ENCODE measurements at regions not wholly inside any gene's neighbourhood (a gene's known extent, or its start where the extent isn't known, plus 50 kb on each side); places are given as distances from the start of the nearest gene placed in this dataset.

GRCh38 chr2:18125303-18125702 lies 246.8 kb downstream of the KCNS3 start:
- no peak overlapping the region for H2AFZ ChIP-seq
- H3K9ac ChIP-seq: no peak overlapping the region
- H3K4me3 ChIP-seq: no peak overlapping the region
- H3K4me1 ChIP-seq (ENCODE audit: insufficient read depth): 0 out of 2 replicates have a peak, but pooled peaks cover under 1% of the 10 kb centered on the region
- in situ Hi-C loops (cut with MboI): no loop called here
- H3K79me2 ChIP-seq (ENCODE audit: insufficient read depth): no peaks in the 10 kb centered on the region
- no peak overlapping the region for H3K4me2 ChIP-seq (ENCODE audit: unreplicated experiment)
- no peaks in the 10 kb centered on the region; the same call in 1 of the 2 replicates for H3F3A ChIP-seq (ENCODE audit: insufficient read depth)
- H3K36me3 ChIP-seq (ENCODE audit: low read depth): no peaks in the 10 kb centered on the region
- no peak overlapping the region for H3K27ac ChIP-seq
- no peaks in the 10 kb centered on the region for H4K20me1 ChIP-seq (ENCODE audit: insufficient read depth)
- no peaks in the 10 kb centered on the region for H3K9me2 ChIP-seq (ENCODE audit: insufficient read depth)
- H3K27me3 ChIP-seq (replicated peaks; ENCODE audit: insufficient read depth): peaks cover 38% of the 10 kb centered on the region; the same call in 1 of the 2 replicates
- TF ChIP-seq EZH2 (IDR thresholded peaks at IDR 0.05; ENCODE audit: insufficient read depth, poor library complexity, severe bottlenecking): no peak
- TF ChIP-seq EZH2phosphoT487 (IDR thresholded peaks at IDR 0.05; ENCODE audit: insufficient read depth, low read depth): no peak
- WGBS, 2 experiments (ENCODE audit: low coverage in 1 of 2, low lambda C conversion rate in 2 of 2, missing lambda C conversion rate in 2 of 2): 54 to 55% methylated on average over 1 of the region's 1 CpG
- H3K9me3 ChIP-seq (ENCODE audit: low read depth): no peaks in the 10 kb centered on the region
- DNase-seq: no peak

- Histone ChIP-seq H4K20me1 (ENCODE audit: insufficient read depth) (no peaks in the 10 kb centered on the region), H3K27me3 (replicated peaks; ENCODE audit: insufficient read depth) (peaks cover 32% of the 10 kb centered on the region; the same call in 1 of the 2 replicates), H3K4me1 (ENCODE audit: insufficient read depth) (peaks cover 8% of the 10 kb centered on the region), H3K9me3 (ENCODE audit: low read depth) (no peaks in the 10 kb centered on the region), H3F3A (ENCODE audit: insufficient read depth) (no peaks in the 10 kb centered on the region; the same call in 1 of the 2 replicates), H3K9me2 (ENCODE audit: insufficient read depth) (no peaks in the 10 kb centered on the region), H2AFZ (no peak overlapping the region), H3K9ac (no peak overlapping the region), H3K36me3 (ENCODE audit: low read depth) (no peaks in the 10 kb centered on the region), H3K79me2 (ENCODE audit: insufficient read depth) (no peaks in the 10 kb centered on the region), H3K4me2 (ENCODE audit: unreplicated experiment) (no peak overlapping the region), H3K4me3 (no peak overlapping the region), H3K27ac (no peak overlapping the region)
- 36 to 40% methylated on average over 6 of the region's 6 CpGs for WGBS, 2 experiments (ENCODE audit: low coverage in 1 of 2, low lambda C conversion rate in 2 of 2, missing lambda C conversion rate in 2 of 2)
- TF ChIP-seq EZH2phosphoT487 (IDR thresholded peaks at IDR 0.05; ENCODE audit: insufficient read depth, low read depth) (no peak), EZH2 (IDR thresholded peaks at IDR 0.05; ENCODE audit: insufficient read depth, poor library complexity, severe bottlenecking) (no peak)
- no peak for DNase-seq
- in situ Hi-C loops (cut with MboI): no loop called here
Measured at GRCh38 chr2:18124116-18124835, 245.8 kb downstream of the KCNS3 start.

- in situ Hi-C loops (cut with MboI): no loop called here
- Histone ChIP-seq H3K4me2 (ENCODE audit: unreplicated experiment) (no peak overlapping the region), H3K9ac (no peak overlapping the region), H3K79me2 (ENCODE audit: insufficient read depth) (no peaks in the 10 kb centered on the region), H3K9me3 (ENCODE audit: low read depth) (no peaks in the 10 kb centered on the region), H3K27ac (no peak overlapping the region), H3K36me3 (ENCODE audit: low read depth) (no peaks in the 10 kb centered on the region), H3K9me2 (ENCODE audit: insufficient read depth) (no peaks in the 10 kb centered on the region), H3K4me3 (no peak overlapping the region), H3K27me3 (replicated peaks; ENCODE audit: insufficient read depth) (peaks cover 27% of the 10 kb centered on the region; the same call in 1 of the 2 replicates), H2AFZ (no peak overlapping the region), H4K20me1 (ENCODE audit: insufficient read depth) (no peaks in the 10 kb centered on the region), H3F3A (ENCODE audit: insufficient read depth) (no peaks in the 10 kb centered on the region; the same call in 1 of the 2 replicates), H3K4me1 (ENCODE audit: insufficient read depth) (peaks cover 15% of the 10 kb centered on the region)
- TF ChIP-seq EZH2phosphoT487 (IDR thresholded peaks at IDR 0.05; ENCODE audit: insufficient read depth, low read depth) (no peak), EZH2 (IDR thresholded peaks at IDR 0.05; ENCODE audit: insufficient read depth, poor library complexity, severe bottlenecking) (no peak)
- DNase-seq: no peak
- WGBS, 2 experiments (ENCODE audit: low coverage in 1 of 2, low lambda C conversion rate in 2 of 2, missing lambda C conversion rate in 2 of 2): 68 to 74% methylated on average over 3 of the region's 3 CpGs
Measured at GRCh38 chr2:18123577-18123976, 245.1 kb downstream of the KCNS3 start.

GRCh38 chr2:18123211-18123570 lies 244.7 kb downstream of the KCNS3 start:
- no peaks in the 10 kb centered on the region for H3K9me2 ChIP-seq (ENCODE audit: insufficient read depth)
- H4K20me1 ChIP-seq (ENCODE audit: insufficient read depth): no peaks in the 10 kb centered on the region
- H3K9ac ChIP-seq: no peak overlapping the region
- no peak for TF ChIP-seq EZH2phosphoT487 (IDR thresholded peaks at IDR 0.05; ENCODE audit: insufficient read depth, low read depth)
- no peak for TF ChIP-seq EZH2 (IDR thresholded peaks at IDR 0.05; ENCODE audit: insufficient read depth, poor library complexity, severe bottlenecking)
- H3K27ac ChIP-seq: no peak overlapping the region
- no peak overlapping the region for H3K4me3 ChIP-seq
- H3F3A ChIP-seq (ENCODE audit: insufficient read depth): no peaks in the 10 kb centered on the region; the same call in 1 of the 2 replicates
- H3K4me2 ChIP-seq (ENCODE audit: unreplicated experiment): no peak overlapping the region
- no peak overlapping the region for H2AFZ ChIP-seq
- no peaks in the 10 kb centered on the region for H3K36me3 ChIP-seq (ENCODE audit: low read depth)
- DNase-seq: no peak
- no peaks in the 10 kb centered on the region for H3K9me3 ChIP-seq (ENCODE audit: low read depth)
- no peaks in the 10 kb centered on the region for H3K79me2 ChIP-seq (ENCODE audit: insufficient read depth)
- WGBS, 2 experiments (ENCODE audit: low coverage in 1 of 2, low lambda C conversion rate in 2 of 2, missing lambda C conversion rate in 2 of 2): 79 to 84% methylated on average over 3 of the region's 3 CpGs
- in situ Hi-C loops (cut with MboI): no loop called here
- H3K27me3 ChIP-seq (replicated peaks; ENCODE audit: insufficient read depth): peaks cover 27% of the 10 kb centered on the region; the same call in 1 of the 2 replicates
- H3K4me1 ChIP-seq (ENCODE audit: insufficient read depth): peaks cover 18% of the 10 kb centered on the region

Data from GM23248 (cell line).